Keratinocyte (primary cell): ENCODE measurements at regions not wholly inside any gene's neighbourhood (a gene's known extent, or its start where the extent isn't known, plus 50 kb on each side); places are given as distances from the start of the nearest gene placed in this dataset.

Source experiments
- CTCF ChIP-seq, 3 experiments: IDR thresholded peaks in 1 of 3; conservative IDR thresholded peaks in 1 of 3; optimal IDR thresholded peaks in 1 of 3; 2 replicates in 2 of 3; 3 replicates in 1 of 3; pipeline versions ENCODE3 to v1.5.1; 2011; ENCODE audit warnings: low read length in 3 of 3, mild to moderate bottlenecking in 3 of 3, moderate library complexity in 2 of 3, control low read depth in 1 of 3, inconsistent platforms in 1 of 3; ENCODE audit not compliant: insufficient read depth in 2 of 3; ENCODE audit errors: extremely low read depth in 1 of 3
- EZH2 ChIP-seq: IDR thresholded peaks from one replicate; pipeline ENCODE4 v1.6.1; 2012; ENCODE audit warnings: inconsistent platforms, mild to moderate bottlenecking, low read length, moderate library complexity

- TF ChIP-seq CTCF (optimal IDR thresholded peaks at IDR 0.05 in 1 of 3, IDR thresholded peaks at IDR 0.05 in 1 of 3, conservative IDR thresholded peaks at IDR 0.05 in 1 of 3; ENCODE audit: extremely low read depth in 1 of 3, insufficient read depth in 2 of 3, low read length in 3 of 3) (no peak), EZH2 (no peak)
These were observed 1531.1 kb upstream of the LRRTM3 start for GRCh38 chr10:65394502-65395297.
